Fibroblast of lung (primary cell): ENCODE measurements at regions not wholly inside any gene's neighbourhood (a gene's known extent, or its start where the extent isn't known, plus 50 kb on each side); places are given as distances from the start of the nearest gene placed in this dataset.

Source experiments
- CTCF ChIP-seq, 2 donors: IDR thresholded peaks in 1 of 2; conservative IDR thresholded peaks in 1 of 2; 1 replicate in 1 of 2; 2 replicates in 1 of 2; pipeline ENCODE4 v1.5.1; 2011 to 2012; ENCODE audit warnings: low read length in 2 of 2, control low read depth in 1 of 2, inconsistent platforms in 1 of 2, low read depth in 1 of 2, mild to moderate bottlenecking in 1 of 2
- EZH2 ChIP-seq: IDR thresholded peaks from 2 replicates; pipeline ENCODE4 v1.5.1; 2012; ENCODE audit warnings: low read length, control low read depth, mild to moderate bottlenecking; ENCODE audit errors: missing control alignments

DNA sequence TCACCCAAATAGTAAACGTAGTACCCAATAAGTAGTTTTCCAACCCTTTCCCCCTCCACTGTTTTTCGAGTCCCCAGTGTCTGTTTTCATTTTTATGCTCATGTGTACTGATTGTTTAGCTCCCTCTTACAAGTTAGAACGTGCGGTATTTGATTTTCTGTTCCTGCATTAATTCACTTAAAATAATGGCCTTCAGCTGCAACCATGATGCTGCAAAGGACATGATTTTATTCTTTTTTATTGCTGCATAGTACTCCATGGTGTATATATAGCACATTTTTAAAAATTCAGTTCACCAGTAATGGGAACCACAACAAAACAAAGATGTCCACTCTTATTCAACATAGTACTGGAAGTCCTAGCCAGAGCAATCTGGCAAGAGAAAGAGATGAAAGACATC, 72.8 kb downstream of the DUSP6 start:
- TF ChIP-seq CTCF (conservative IDR thresholded peaks at IDR 0.05 in 1 of 2, IDR thresholded peaks at IDR 0.05 in 1 of 2; ENCODE audit: low read depth in 1 of 2, low read length in 2 of 2), result no peak
- TF ChIP-seq EZH2, result no peak
